ENCODE measurements at regions not wholly inside any gene's neighbourhood (a gene's known extent, or its start where the extent isn't known, plus 50 kb on each side); places are given as distances from the start of the nearest gene placed in this dataset.

DNA sequence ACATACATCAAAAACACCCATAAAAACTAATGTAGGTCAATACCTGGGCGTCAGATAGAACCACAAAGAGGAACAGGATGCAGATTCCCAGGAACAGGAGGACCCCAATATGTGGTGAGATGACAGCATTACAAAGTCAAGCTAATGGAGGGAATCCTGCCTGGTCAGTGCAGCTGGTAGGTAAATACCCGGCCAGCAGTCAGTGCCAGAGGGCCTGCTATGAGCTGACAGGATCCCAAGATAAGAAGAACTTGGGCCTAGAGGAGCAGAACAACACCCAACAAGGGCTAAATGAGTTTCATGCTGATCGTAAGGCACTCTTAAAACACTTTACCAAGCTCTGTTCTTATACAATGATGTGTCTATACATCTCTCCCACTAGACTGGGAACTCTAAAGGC lies 61.2 kb upstream of the KCNMB2 start:
- no peak for TF ChIP-seq POLR2AphosphoS5 (IDR thresholded peaks at IDR 0.05)
- TF ChIP-seq, protein P1, sequence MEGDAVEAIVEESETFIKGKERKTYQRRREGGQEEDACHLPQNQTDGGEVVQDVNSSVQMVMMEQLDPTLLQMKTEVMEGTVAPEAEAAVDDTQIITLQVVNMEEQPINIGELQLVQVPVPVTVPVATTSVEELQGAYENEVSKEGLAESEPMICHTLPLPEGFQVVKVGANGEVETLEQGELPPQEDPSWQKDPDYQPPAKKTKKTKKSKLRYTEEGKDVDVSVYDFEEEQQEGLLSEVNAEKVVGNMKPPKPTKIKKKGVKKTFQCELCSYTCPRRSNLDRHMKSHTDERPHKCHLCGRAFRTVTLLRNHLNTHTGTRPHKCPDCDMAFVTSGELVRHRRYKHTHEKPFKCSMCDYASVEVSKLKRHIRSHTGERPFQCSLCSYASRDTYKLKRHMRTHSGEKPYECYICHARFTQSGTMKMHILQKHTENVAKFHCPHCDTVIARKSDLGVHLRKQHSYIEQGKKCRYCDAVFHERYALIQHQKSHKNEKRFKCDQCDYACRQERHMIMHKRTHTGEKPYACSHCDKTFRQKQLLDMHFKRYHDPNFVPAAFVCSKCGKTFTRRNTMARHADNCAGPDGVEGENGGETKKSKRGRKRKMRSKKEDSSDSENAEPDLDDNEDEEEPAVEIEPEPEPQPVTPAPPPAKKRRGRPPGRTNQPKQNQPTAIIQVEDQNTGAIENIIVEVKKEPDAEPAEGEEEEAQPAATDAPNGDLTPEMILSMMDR (IDR thresholded peaks at IDR 0.05 in 8 of 11, conservative IDR thresholded peaks at IDR 0.05 in 3 of 11) = no peak
- TF ChIP-seq POLR2A (IDR thresholded peaks at IDR 0.05) = no peak

Data from spleen (tissue), 7 donors.